GM10266 (cell line): ENCODE measurements at regions not wholly inside any gene's neighbourhood (a gene's known extent, or its start where the extent isn't known, plus 50 kb on each side); places are given as distances from the start of the nearest gene placed in this dataset.

Experiments
- DNase-seq: peaks from one replicate; pipeline ENCODE4 v3.0.0; 2012; ENCODE audit errors: extremely low spot score
- TF ChIP-seq, protein P1 (sequence below): IDR thresholded peaks from 2 replicates; pipeline ENCODE4 v1.5.1; 2012; ENCODE audit warnings: mild to moderate bottlenecking, low read depth; ENCODE audit not compliant: control insufficient read depth, insufficient read depth; ENCODE audit errors: missing control alignments

DNA sequence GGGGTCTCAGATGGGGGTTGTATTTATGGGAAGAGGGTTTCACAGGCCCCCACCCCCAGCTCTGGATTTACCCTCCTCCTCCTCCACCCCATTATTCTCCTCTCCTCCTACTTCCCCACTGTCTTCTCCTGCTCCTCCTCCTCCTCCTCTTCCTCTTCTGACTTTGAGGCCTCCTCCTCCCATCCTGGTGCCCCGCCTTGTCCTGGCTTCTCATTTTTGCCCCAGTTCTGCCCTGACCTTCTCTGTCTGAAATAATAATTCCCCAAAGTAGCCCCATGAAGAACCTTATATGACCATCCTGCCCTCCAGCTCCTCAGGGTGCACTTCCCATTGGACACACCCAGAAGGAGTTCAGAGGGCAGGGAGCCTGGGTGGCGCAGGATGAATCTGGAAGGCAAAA lies 351.4 kb upstream of the GATB start:
- no peak for DNase-seq
- TF ChIP-seq, protein P1, sequence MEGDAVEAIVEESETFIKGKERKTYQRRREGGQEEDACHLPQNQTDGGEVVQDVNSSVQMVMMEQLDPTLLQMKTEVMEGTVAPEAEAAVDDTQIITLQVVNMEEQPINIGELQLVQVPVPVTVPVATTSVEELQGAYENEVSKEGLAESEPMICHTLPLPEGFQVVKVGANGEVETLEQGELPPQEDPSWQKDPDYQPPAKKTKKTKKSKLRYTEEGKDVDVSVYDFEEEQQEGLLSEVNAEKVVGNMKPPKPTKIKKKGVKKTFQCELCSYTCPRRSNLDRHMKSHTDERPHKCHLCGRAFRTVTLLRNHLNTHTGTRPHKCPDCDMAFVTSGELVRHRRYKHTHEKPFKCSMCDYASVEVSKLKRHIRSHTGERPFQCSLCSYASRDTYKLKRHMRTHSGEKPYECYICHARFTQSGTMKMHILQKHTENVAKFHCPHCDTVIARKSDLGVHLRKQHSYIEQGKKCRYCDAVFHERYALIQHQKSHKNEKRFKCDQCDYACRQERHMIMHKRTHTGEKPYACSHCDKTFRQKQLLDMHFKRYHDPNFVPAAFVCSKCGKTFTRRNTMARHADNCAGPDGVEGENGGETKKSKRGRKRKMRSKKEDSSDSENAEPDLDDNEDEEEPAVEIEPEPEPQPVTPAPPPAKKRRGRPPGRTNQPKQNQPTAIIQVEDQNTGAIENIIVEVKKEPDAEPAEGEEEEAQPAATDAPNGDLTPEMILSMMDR = no peak

DNA sequence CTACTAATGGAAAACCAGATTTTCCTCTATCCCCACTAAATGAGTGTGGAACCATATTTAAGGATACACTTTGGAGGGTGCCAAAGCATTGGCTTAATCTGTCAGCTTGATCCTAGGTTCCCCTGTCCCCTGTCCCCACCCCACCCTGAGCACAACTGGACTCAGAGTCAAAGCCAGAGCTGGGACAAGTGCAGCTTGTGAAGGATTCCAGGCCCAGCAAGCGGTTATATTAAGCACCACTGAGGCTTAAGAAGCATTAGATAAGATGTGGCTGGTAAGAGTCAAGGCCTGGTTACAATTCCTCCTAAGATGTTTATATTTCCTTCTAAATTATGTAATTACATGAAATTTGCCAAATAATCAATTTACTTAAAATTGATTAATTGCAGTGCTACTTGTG lies 350.0 kb upstream of the GATB start:
- DNase-seq = no peak
- TF ChIP-seq, protein P1 = no peak

DNA sequence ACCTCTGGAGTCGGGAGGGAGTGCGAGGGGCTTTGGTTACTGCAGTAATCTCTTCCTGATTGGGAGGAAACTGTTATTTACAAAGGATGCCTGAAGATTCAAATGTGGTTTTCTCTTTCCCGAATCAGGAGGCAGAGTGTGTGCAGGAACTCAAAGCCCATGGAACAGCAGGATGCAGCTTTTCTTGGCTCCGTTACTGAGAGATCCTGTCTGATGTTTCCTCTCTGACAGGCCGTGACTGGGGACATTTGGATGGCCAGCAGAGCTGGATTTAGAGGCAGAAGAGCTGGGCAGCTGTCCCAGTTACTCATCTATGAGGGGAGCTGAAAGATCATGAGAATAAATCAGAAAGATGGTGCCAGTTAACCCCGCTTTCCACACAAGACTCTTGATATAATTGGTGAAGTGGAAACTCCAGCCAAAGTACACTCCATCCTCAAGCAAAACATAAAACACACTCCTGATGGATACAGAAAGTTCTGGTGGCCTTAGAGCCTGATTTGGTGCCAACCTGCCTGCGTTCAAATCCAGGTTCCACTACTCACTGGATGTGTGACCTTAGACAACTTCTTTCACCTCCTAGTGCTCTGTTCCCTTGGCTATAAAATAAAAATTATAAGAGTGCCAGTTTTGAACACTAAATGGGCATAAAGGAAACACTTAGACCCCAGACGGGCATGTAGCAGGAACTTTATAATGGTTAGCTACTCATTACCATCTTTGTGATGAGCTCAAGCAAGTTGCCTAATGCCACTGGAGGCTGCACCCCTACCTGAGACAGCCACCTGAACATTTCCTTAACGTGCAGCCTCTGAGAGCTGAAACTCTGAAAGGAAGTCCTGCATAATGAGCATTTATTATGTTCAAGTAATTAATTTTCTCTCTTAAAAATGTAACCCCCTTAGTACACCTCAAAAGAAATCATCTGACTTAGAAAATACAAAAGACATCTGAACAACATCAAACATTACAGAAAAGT lies 349.0 kb upstream of the GATB start:
- TF ChIP-seq, protein P1 = no peak
- DNase-seq = no peak

DNA sequence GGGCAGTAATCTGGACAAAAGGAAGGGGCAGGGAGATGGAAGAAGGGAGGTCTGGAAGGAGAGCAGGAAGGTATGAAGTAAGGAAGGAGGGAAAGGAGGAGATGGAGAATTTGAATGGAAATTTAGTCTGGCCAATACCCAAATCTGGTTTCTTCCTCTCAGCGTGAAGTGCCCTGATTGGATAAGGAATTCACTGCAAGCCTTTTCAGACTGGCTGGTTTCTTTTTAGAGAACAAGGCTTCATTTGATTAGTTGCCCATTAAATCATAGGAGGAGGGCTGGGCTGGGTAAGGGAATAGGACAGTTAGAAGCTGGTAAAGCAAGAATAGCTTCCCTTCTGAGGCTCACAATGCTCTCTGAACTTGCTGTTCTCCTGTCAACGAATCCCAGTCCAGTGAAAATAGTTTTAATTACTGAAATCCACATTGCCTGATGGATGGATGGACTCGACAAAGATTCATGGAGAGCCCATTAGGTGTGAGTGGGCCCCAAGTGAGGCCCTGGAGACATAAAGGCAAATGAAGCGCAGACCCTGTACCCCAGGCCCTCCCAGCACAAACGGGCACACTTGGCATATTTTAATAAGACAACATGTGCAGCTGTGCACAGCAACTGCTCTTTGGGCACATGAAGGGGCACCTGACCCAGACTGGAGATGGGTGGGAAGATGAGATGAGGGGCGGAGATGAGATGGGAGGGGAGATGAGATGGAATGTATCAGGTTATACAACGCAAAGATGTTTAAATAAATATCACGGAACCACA lies 347.1 kb upstream of the GATB start:
- no peak for DNase-seq
- TF ChIP-seq, protein P1 = no peak

DNA sequence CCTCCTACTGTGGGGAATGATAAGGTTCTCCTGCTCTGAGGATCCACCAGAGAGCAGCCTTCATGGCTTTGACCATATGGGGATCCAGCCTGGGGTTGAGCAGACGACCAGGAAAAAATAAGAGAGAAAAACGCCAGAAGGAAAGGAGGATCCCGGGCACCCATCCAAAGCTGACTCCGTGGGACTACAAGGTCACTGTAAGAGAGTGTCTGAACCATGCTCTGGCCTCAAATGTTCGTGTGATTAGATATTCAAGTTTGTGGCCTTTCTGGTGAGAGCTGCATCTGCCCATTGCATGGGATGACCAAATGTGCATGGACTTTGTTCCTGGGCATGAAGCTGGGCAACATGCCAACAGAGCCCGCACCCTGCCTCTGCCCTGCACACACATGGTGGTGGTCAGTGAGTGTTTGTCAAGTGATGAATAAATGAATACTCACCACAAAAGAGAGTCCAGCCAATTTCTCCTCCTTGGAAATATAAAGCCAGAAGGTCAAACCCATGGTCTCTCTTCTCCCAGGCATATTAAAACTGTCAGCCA lies 346.0 kb upstream of the GATB start:
- DNase-seq = no peak
- TF ChIP-seq, protein P1 = no peak

DNA sequence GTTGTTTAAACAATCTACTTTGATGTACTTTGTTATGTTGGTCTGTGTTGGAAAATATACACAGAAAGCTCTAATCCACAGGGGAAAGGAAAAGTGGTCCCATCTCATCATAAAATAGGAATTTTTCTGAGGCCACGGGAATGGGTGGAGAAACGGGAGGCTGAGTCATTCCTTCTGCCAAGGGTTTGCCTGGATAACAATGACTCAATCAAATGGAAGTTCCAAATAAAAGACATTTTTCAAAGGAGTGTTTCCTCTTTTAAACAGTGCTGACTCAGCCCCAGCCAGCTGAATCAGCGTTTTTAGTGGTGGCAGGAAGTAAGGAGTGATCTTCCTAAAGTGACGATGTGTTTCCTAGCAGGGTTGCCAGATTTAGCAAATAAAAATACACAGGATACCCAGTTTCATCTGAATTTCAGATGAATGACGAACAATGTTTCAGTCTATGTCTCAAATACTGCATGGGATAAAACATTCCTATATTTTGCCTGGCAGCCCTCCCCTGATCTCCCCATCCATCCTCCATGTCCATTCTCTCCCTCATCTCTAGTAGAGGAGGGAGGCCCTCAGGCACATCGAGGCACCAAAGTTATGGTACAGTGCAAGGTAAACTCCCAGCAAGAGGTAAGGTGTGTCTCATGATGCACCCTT lies 345.4 kb upstream of the GATB start:
- TF ChIP-seq, protein P1 = no peak
- no peak for DNase-seq
